H9 (cell line): ENCODE measurements at regions not wholly inside any gene's neighbourhood (a gene's known extent, or its start where the extent isn't known, plus 50 kb on each side); places are given as distances from the start of the nearest gene placed in this dataset.

Experiments
- DNase-seq: peaks from one replicate; pipeline ENCODE4 v3.0.0-alpha.2; 2017
- H2AFZ ChIP-seq: one replicate; pipeline ENCODE4 v1.6.1; 2013; ENCODE audit warnings: mild to moderate bottlenecking, low read length, control low read depth, moderate library complexity
- H2AK5ac ChIP-seq: 2 replicates; pipeline ENCODE4 v1.6.1; 2013; ENCODE audit warnings: low read length, control low read depth, mixed read lengths; ENCODE audit not compliant: insufficient read length
- H2BK120ac ChIP-seq: one replicate; pipeline ENCODE4 v1.6.1; 2013; ENCODE audit warnings: low read depth, mild to moderate bottlenecking, low read length, control low read depth, inconsistent platforms; ENCODE audit not compliant: poor library complexity, severe bottlenecking
- H2BK12ac ChIP-seq: 2 replicates; pipeline ENCODE4 v1.6.1; 2013; ENCODE audit warnings: low read length, control low read depth, mixed read lengths, low read depth; ENCODE audit not compliant: insufficient read length
- H2BK15ac ChIP-seq: 2 replicates; pipeline ENCODE4 v1.6.1; 2013; ENCODE audit warnings: low read depth, low read length, control low read depth
- H2BK20ac ChIP-seq: one replicate; pipeline ENCODE4 v1.6.1; 2013; ENCODE audit warnings: low read depth, mild to moderate bottlenecking, low read length, control low read depth, inconsistent platforms; ENCODE audit not compliant: poor library complexity, severe bottlenecking
- H2BK5ac ChIP-seq: 2 replicates; pipeline ENCODE4 v1.6.1; 2013; ENCODE audit warnings: low read length, control low read depth, mixed read lengths; ENCODE audit not compliant: insufficient read length
- H3K14ac ChIP-seq: 2 replicates; pipeline ENCODE4 v1.6.1; 2013; ENCODE audit warnings: low read length, control low read depth; ENCODE audit not compliant: insufficient read depth
- H3K18ac ChIP-seq: 2 replicates; pipeline ENCODE4 v1.6.1; 2013; ENCODE audit warnings: low read depth, mild to moderate bottlenecking, mixed read lengths, low read length, control low read depth; ENCODE audit not compliant: insufficient read length
- H3K23ac ChIP-seq: 2 replicates; pipeline ENCODE4 v1.6.1; 2013; ENCODE audit warnings: low read length, control low read depth, mixed read lengths, low read depth; ENCODE audit not compliant: insufficient read length
- H3K23me2 ChIP-seq: 2 replicates; pipeline ENCODE4 v1.6.1; 2013; ENCODE audit warnings: low read depth, mild to moderate bottlenecking, mixed read lengths, low read length, control low read depth; ENCODE audit not compliant: insufficient read length, poor library complexity, severe bottlenecking
- H3K27ac ChIP-seq: 2 replicates; pipeline ENCODE4 v1.5.1; 2013; ENCODE audit warnings: low read length, control low read depth, mixed read lengths, low read depth; ENCODE audit not compliant: insufficient read length
- H3K27me3 ChIP-seq: 2 replicates; pipeline ENCODE4 v1.6.1; 2013; ENCODE audit warnings: low read length, control low read depth, inconsistent platforms; ENCODE audit not compliant: insufficient read depth
- H3K4ac ChIP-seq: 2 replicates; pipeline ENCODE4 v1.6.1; 2013; ENCODE audit warnings: low read depth, mild to moderate bottlenecking, control low read depth, inconsistent platforms, low read length, moderate library complexity
- H3K4me1 ChIP-seq: 2 replicates; pipeline ENCODE4 v1.6.1; 2013; ENCODE audit warnings: low read length, control low read depth, inconsistent platforms; ENCODE audit not compliant: insufficient read depth
- H3K4me2 ChIP-seq: 2 replicates; pipeline ENCODE4 v1.6.1; 2013; ENCODE audit warnings: low read length, control low read depth, mixed read lengths; ENCODE audit not compliant: insufficient read length, insufficient read depth
- H3K56ac ChIP-seq: 2 replicates; pipeline ENCODE4 v1.6.1; 2013; ENCODE audit warnings: low read depth, mild to moderate bottlenecking, mixed read lengths, low read length, control low read depth; ENCODE audit not compliant: insufficient read length
- H3K79me1 ChIP-seq: 2 replicates; pipeline ENCODE4 v1.6.1; 2013; ENCODE audit warnings: low read depth, mild to moderate bottlenecking, moderate library complexity, low read length, control low read depth, inconsistent platforms; ENCODE audit not compliant: insufficient read depth, poor library complexity, severe bottlenecking
- H3K79me2 ChIP-seq: 2 replicates; pipeline ENCODE4 v1.6.1; 2013; ENCODE audit warnings: low read length, control low read depth, inconsistent platforms; ENCODE audit not compliant: insufficient read depth
- H3K9ac ChIP-seq: 2 replicates; pipeline ENCODE4 v1.6.1; 2013; ENCODE audit warnings: low read length, control low read depth, mixed read lengths; ENCODE audit not compliant: insufficient read length; ENCODE audit errors: extremely low read depth
- H3K9me3 ChIP-seq: one replicate; pipeline ENCODE4 v1.6.1; 2013; ENCODE audit warnings: low read depth, low read length, inconsistent platforms; ENCODE audit not compliant: control insufficient read depth
- H3T11ph ChIP-seq: one replicate; pipeline ENCODE4 v1.6.1; 2013; ENCODE audit warnings: mild to moderate bottlenecking, low read length, control low read depth, inconsistent platforms
- H4K20me1 ChIP-seq: one replicate; pipeline ENCODE4 v1.6.1; 2013; ENCODE audit not compliant: control insufficient read depth, insufficient read length, insufficient read depth
- H4K5ac ChIP-seq: 2 replicates; pipeline ENCODE4 v1.6.1; 2013; ENCODE audit warnings: low read depth, mild to moderate bottlenecking, mixed read lengths, low read length, control low read depth; ENCODE audit not compliant: insufficient read length
- H4K8ac ChIP-seq: replicated peaks from 2 replicates; pipeline ENCODE4 v1.6.1; 2013; ENCODE audit warnings: low read length, control low read depth, mixed read lengths, low read depth; ENCODE audit not compliant: insufficient read length
- H4K91ac ChIP-seq: 2 replicates; pipeline ENCODE4 v1.6.1; 2013; ENCODE audit warnings: low read depth, mild to moderate bottlenecking, moderate library complexity, mixed read lengths, low read length, control low read depth; ENCODE audit not compliant: insufficient read length
- H3K27ac Mint-ChIP-seq, 3 experiments: 2 replicates in 2 of 3; 3 replicates in 1 of 3; pipeline ENCODE4 v1.8.0; 2020 to 2021; ENCODE audit warnings: mixed read lengths in 3 of 3, mild to moderate bottlenecking in 1 of 3, moderate library complexity in 1 of 3
- H3K27me3 Mint-ChIP-seq: 2 replicates; pipeline ENCODE4 v1.8.0; 2021; ENCODE audit warnings: low read depth, mild to moderate bottlenecking, moderate library complexity, mixed read lengths
- H3K36me3 Mint-ChIP-seq, 3 experiments: 2 replicates in 2 of 3; 3 replicates in 1 of 3; pipeline ENCODE4 v1.8.0; 2020 to 2021; ENCODE audit warnings: low read depth in 3 of 3, mixed read lengths in 3 of 3; ENCODE audit not compliant: insufficient read depth in 1 of 3
- H3K4me1 Mint-ChIP-seq, 2 experiments: 2 replicates each; pipeline ENCODE4 v1.8.0; 2020; ENCODE audit warnings: mixed read lengths in 2 of 2
- H3K4me3 Mint-ChIP-seq, 2 experiments: 2 replicates in 1 of 2; 3 replicates in 1 of 2; pipeline ENCODE4 v1.8.0; 2020 to 2021; ENCODE audit warnings: mild to moderate bottlenecking in 2 of 2, mixed read lengths in 2 of 2, moderate library complexity in 1 of 2
- H3K9me3 Mint-ChIP-seq, 2 experiments: 2 replicates in 1 of 2; 3 replicates in 1 of 2; pipeline ENCODE4 v1.8.0; 2020; ENCODE audit warnings: mild to moderate bottlenecking in 2 of 2, mixed read lengths in 2 of 2, moderate library complexity in 1 of 2
- CTCF ChIP-seq: fragments of 200-600 bp; sonication (generic); conservative IDR thresholded peaks from 3 replicates; pipeline ENCODE4 v1.8.0; 2021; ENCODE audit warnings: antibody characterized with exemption, mild to moderate bottlenecking
- WGBS: extraction: QIAGEN DNeasy Blood & Tissue Kit; methylation state at CpG from one replicate; pipeline ENCODE4 v1.1.7; 2013; ENCODE audit warnings: missing lambda C conversion rate, low lambda C conversion rate, mixed read lengths; ENCODE audit not compliant: insufficient read length; ENCODE audit errors: extremely low coverage; 5-methylcytosine and 5-hydroxymethylcytosine counted together

DNA sequence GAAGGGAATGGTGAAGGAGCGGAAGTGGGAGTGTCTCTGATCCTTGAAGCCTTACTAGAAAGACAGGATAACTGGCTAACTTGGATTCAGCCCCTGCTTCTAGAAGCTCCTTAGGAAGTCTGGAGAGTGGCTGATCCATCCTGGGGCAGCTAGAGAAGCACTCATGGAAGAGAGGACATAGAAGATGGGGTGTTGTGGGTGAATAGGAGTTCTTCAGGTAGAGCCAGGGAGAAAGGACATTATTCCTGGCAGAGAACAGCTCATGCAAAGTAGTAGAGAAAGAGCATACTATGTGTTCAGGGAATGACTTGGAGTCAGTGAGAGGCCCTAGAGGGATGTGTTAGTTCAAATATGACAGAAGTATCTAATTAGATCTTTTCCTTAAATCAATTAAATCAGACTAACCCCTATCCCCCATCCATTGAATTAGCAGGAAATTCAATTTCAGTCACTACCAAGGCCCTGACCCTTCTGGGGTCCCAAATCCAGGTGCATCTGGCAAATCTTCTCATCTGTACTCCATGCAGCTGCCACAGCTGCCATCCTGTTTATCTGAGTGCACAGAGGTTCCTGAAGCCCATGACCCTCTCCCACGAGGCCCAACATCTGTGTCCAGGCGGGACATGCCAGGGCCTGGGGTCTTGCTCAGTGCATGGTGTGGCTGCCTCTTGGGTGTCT, 130.7 kb downstream of the DHX35 start:
- no peaks in the 10 kb centered on the region for H3K79me2 ChIP-seq
- no peak overlapping the region for H3K4ac ChIP-seq
- no peak overlapping the region for H2BK5ac ChIP-seq
- H2BK20ac ChIP-seq: no peak overlapping the region
- H3K18ac ChIP-seq: no peak overlapping the region
- no peak overlapping the region for H2AK5ac ChIP-seq
- no peak overlapping the region for H3T11ph ChIP-seq
- no peak overlapping the region for H3K27ac Mint-ChIP-seq
- H3K56ac ChIP-seq: no peak overlapping the region
- H4K8ac ChIP-seq: no peak overlapping the region
- no peaks in the 10 kb centered on the region for H3K79me1 ChIP-seq
- H3K9me3 ChIP-seq: no peaks in the 10 kb centered on the region
- peaks cover 12 to 14% of the 10 kb centered on the region in 2 experiments for H3K9me3 Mint-ChIP-seq
- H2AFZ ChIP-seq: no peak overlapping the region
- H3K4me2 ChIP-seq: no peak overlapping the region
- no peak overlapping the region for H3K27ac ChIP-seq
- no peak overlapping the region for H2BK15ac ChIP-seq
- H4K20me1 ChIP-seq: no peaks in the 10 kb centered on the region
- no peak overlapping the region for H4K5ac ChIP-seq
- no peak for DNase-seq
- H3K4me1 ChIP-seq: no peaks in the 10 kb centered on the region
- no peak overlapping the region for H2BK120ac ChIP-seq
- H3K36me3 Mint-ChIP-seq: peaks cover 5 to 12% (median 5%) of the 10 kb centered on the region in 3 experiments
- H3K4me1 Mint-ChIP-seq: peaks cover 11 to 19% of the 10 kb centered on the region in 2 experiments
- no peak for TF ChIP-seq CTCF
- H3K27me3 Mint-ChIP-seq: peaks cover 13% of the 10 kb centered on the region
- no peak overlapping the region for H3K23ac ChIP-seq
- no CpG with 5 or more reads among the region's 3 CpGs for WGBS
- H3K27me3 ChIP-seq: no peaks in the 10 kb centered on the region
- no peak overlapping the region for H3K4me3 Mint-ChIP-seq
- no peak overlapping the region for H2BK12ac ChIP-seq
- H4K91ac ChIP-seq: no peak overlapping the region
- H3K14ac ChIP-seq: 0 out of 2 replicates have a peak overlapping the region, but pooled peaks have one; percentile 9
- no peaks in the 10 kb centered on the region for H3K23me2 ChIP-seq
- no peak overlapping the region for H3K9ac ChIP-seq
